Panc1 (cell line): ENCODE measurements at regions not wholly inside any gene's neighbourhood (a gene's known extent, or its start where the extent isn't known, plus 50 kb on each side); places are given as distances from the start of the nearest gene placed in this dataset.

ENCODE experiments used
- ATAC-seq: fragments of 200-7000 bp; cut with Tn5 transposase; 2 replicates; pipeline ENCODE4 v1.9.1; 2020; ENCODE audit warnings: mild to moderate bottlenecking, moderate library complexity
- BruUV-seq: library from RNA; stranded (reverse); fragments of 400-500 nt; replicated peaks from 2 replicates; lab custom pipeline; 2021; lab: Mats Ljungman, UMichigan
- CTCF ChIA-PET: fragments of 300-600 bp; sonication (Branson Sonifier 250); formaldehyde crosslinking; loops from one replicate; lab custom pipeline; 2022; ENCODE audit warnings: antibody characterized with exemption; lab: Charles Lee
- POLR2A ChIA-PET: fragments of 300-600 bp; sonication (Branson Sonifier 250); formaldehyde crosslinking; loops from one replicate; lab custom pipeline; 2022; ENCODE audit warnings: antibody characterized with exemption; lab: Charles Lee
- DNase-seq: peaks from one replicate; pipeline ENCODE4 v3.0.0-alpha.2; 2010; ENCODE audit warnings: low read depth, low spot score
- H3K27ac ChIP-seq: 2 replicates; pipeline ENCODE4 v1.5.1; 2011; ENCODE audit warnings: mild to moderate bottlenecking, low read length, inconsistent platforms
- H3K27me3 ChIP-seq: fragments of 200-500 bp; sonication (Bioruptor generic); 2 replicates; pipeline ENCODE4 v1.6.0; 2014; ENCODE audit warnings: low read length, inconsistent platforms; ENCODE audit not compliant: control insufficient read depth, insufficient read depth
- H3K36me3 ChIP-seq: fragments of 200-500 bp; sonication (Bioruptor generic); 2 replicates; pipeline ENCODE4 v1.5.1; 2014; ENCODE audit warnings: inconsistent platforms, mild to moderate bottlenecking, low read length, moderate library complexity; ENCODE audit not compliant: control insufficient read depth, insufficient read depth
- H3K4me1 ChIP-seq: 2 replicates; pipeline ENCODE4 v1.5.1; 2011; ENCODE audit warnings: inconsistent platforms, mild to moderate bottlenecking, low read length, moderate library complexity; ENCODE audit not compliant: control insufficient read depth, insufficient read depth
- H3K4me3 ChIP-seq, 2 experiments: 2 replicates each; pipeline ENCODE4 v1.5.1; 2011 to 2012; ENCODE audit warnings: low read depth in 2 of 2, low read length in 2 of 2, mild to moderate bottlenecking in 2 of 2, inconsistent platforms in 1 of 2, moderate library complexity in 1 of 2
- H3K9me3 ChIP-seq: fragments of 200-500 bp; sonication (Bioruptor generic); 2 replicates; pipeline ENCODE4 v1.5.1; 2014; ENCODE audit warnings: low read depth, mild to moderate bottlenecking, inconsistent platforms, low read length, moderate library complexity; ENCODE audit not compliant: control insufficient read depth, insufficient read depth
- POLR2AphosphoS5 ChIP-seq: IDR thresholded peaks from 2 replicates; pipeline ENCODE4 v1.6.1; 2012; ENCODE audit warnings: mild to moderate bottlenecking, low read depth, low read length, moderate library complexity
- SIN3A ChIP-seq: IDR thresholded peaks from 2 replicates; pipeline ENCODE4 v1.6.1; 2012; ENCODE audit warnings: low read depth, mild to moderate bottlenecking, low read length, moderate library complexity, borderline replicate concordance; ENCODE audit not compliant: insufficient read depth
- TCF7L2 ChIP-seq: IDR thresholded peaks from 2 replicates; pipeline ENCODE4 v1.6.1; 2011; ENCODE audit warnings: mild to moderate bottlenecking, low read depth, low read length, inconsistent platforms
- in situ Hi-C: cut with HindIII; loops from 2 replicates; pipeline ENCODE4 v1.10.0; 2016; ENCODE audit warnings: low sequenced_read_pairs, low pct_unique_long_range_greater_than_20kb
- intact Hi-C: fragments of 100-400 bp; cut with micrococcal nuclease; formaldehyde crosslinking; loops from one replicate; pipeline ENCODE4 v1.10.0; 2022; ENCODE audit not compliant: unreplicated experiment
- TF ChIP-seq, protein P1 (sequence below): fragments of 450-650 bp; IDR thresholded peaks from 2 replicates; pipeline ENCODE4 v1.5.1; 2017; ENCODE audit warnings: mild to moderate bottlenecking
- TF ChIP-seq, protein P2 (sequence below), 2 experiments: IDR thresholded peaks; 2 replicates each; pipeline ENCODE4 v1.6.1; 2011 to 2012; ENCODE audit warnings: low read depth in 2 of 2, control low read depth in 1 of 2, low read length in 1 of 2, mild to moderate bottlenecking in 1 of 2, moderate library complexity in 1 of 2; ENCODE audit not compliant: insufficient read depth in 1 of 2

DNA sequence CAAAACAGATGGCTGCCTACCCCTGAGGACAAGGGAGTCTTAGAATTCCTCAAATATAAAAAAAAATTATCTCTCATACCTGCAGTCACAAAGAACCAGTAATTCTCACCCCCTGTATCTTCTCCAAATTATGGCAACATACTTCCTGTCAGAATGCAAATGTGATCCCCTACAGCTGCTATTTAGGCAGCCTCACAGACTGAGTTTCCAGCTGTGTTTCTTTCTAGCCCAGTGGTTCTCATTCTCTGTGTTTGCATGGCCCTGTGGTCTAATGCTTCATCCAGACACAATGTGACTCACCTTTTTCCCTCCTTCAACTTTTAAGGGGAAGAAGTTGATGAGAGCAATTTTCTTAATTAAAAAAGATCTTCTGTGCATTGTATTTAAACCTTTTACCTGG lies 726.3 kb downstream of the TSN start:
- ChIA-PET CTCF (no interaction called here), POLR2A (no interaction called here)
- H3K27me3 ChIP-seq: no peaks in the 10 kb centered on the region
- ATAC-seq: no peak
- H3K27ac ChIP-seq: no peak overlapping the region
- no peaks in the 10 kb centered on the region for H3K4me1 ChIP-seq
- no peak for DNase-seq
- BruUV-seq: no TSS peak
- no peak overlapping the region for H3K4me3 ChIP-seq
- no peaks in the 10 kb centered on the region for H3K9me3 ChIP-seq
- intact Hi-C loops: no loop called here
- TF ChIP-seq TCF7L2 (no peak), SIN3A (no peak), POLR2AphosphoS5 (no peak)
- TF ChIP-seq, protein P1, sequence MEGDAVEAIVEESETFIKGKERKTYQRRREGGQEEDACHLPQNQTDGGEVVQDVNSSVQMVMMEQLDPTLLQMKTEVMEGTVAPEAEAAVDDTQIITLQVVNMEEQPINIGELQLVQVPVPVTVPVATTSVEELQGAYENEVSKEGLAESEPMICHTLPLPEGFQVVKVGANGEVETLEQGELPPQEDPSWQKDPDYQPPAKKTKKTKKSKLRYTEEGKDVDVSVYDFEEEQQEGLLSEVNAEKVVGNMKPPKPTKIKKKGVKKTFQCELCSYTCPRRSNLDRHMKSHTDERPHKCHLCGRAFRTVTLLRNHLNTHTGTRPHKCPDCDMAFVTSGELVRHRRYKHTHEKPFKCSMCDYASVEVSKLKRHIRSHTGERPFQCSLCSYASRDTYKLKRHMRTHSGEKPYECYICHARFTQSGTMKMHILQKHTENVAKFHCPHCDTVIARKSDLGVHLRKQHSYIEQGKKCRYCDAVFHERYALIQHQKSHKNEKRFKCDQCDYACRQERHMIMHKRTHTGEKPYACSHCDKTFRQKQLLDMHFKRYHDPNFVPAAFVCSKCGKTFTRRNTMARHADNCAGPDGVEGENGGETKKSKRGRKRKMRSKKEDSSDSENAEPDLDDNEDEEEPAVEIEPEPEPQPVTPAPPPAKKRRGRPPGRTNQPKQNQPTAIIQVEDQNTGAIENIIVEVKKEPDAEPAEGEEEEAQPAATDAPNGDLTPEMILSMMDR: no peak
- TF ChIP-seq, protein P2, sequence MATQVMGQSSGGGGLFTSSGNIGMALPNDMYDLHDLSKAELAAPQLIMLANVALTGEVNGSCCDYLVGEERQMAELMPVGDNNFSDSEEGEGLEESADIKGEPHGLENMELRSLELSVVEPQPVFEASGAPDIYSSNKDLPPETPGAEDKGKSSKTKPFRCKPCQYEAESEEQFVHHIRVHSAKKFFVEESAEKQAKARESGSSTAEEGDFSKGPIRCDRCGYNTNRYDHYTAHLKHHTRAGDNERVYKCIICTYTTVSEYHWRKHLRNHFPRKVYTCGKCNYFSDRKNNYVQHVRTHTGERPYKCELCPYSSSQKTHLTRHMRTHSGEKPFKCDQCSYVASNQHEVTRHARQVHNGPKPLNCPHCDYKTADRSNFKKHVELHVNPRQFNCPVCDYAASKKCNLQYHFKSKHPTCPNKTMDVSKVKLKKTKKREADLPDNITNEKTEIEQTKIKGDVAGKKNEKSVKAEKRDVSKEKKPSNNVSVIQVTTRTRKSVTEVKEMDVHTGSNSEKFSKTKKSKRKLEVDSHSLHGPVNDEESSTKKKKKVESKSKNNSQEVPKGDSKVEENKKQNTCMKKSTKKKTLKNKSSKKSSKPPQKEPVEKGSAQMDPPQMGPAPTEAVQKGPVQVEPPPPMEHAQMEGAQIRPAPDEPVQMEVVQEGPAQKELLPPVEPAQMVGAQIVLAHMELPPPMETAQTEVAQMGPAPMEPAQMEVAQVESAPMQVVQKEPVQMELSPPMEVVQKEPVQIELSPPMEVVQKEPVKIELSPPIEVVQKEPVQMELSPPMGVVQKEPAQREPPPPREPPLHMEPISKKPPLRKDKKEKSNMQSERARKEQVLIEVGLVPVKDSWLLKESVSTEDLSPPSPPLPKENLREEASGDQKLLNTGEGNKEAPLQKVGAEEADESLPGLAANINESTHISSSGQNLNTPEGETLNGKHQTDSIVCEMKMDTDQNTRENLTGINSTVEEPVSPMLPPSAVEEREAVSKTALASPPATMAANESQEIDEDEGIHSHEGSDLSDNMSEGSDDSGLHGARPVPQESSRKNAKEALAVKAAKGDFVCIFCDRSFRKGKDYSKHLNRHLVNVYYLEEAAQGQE (IDR thresholded peaks at IDR 0.05; ENCODE audit: insufficient read depth in 1 of 2, low read depth in 2 of 2, low read length in 1 of 2): no peak
- in situ Hi-C loops: no loop called here
- H3K36me3 ChIP-seq: no peaks in the 10 kb centered on the region

DNA sequence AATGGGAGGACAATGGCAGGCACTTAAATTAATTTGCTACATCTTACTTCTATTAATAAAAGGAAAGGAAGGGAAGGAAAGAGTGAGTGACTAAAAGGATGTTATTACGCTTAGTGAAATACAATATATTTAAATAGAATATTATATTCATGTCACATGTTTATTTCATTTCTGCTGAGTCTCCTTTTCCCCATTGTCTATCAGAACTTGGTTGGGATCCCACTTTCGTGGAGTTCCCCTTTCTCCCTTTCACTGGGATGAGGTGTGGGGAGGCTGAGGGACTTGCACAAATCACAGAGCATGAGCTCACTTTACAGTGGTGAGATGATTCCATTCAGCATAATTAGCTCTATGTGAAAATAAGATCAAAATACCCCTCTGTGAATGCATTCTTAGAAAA lies 730.6 kb downstream of the TSN start:
- ChIA-PET POLR2A (no interaction called here), CTCF (no interaction called here)
- H3K36me3 ChIP-seq: no peaks in the 10 kb centered on the region
- DNase-seq: no peak
- no TSS peak for BruUV-seq
- no peak overlapping the region for H3K4me3 ChIP-seq
- TF ChIP-seq SIN3A: no peak
- TF ChIP-seq, protein P1: no peak
- no peaks in the 10 kb centered on the region for H3K4me1 ChIP-seq
- ATAC-seq: no peak
- intact Hi-C loops (no loop called here), in situ Hi-C loops (no loop called here)
- H3K27ac ChIP-seq: no peak overlapping the region
- H3K9me3 ChIP-seq: no peaks in the 10 kb centered on the region
- H3K27me3 ChIP-seq: no peaks in the 10 kb centered on the region
